Trophoblast cell (in vitro differentiated cells and primary cell): ENCODE measurements at regions not wholly inside any gene's neighbourhood (a gene's known extent, or its start where the extent isn't known, plus 50 kb on each side); places are given as distances from the start of the nearest gene placed in this dataset.

Experiments used
- DNase-seq, 2 donors: peaks; one replicate each; pipeline ENCODE4 v3.0.0-alpha.2; 2016
- H2AFZ ChIP-seq: 2 replicates; pipeline ENCODE4 v1.6.1; 2013; ENCODE audit warnings: low read length, moderate library complexity, mild to moderate bottlenecking; ENCODE audit not compliant: insufficient read depth, poor library complexity
- H2AK5ac ChIP-seq: 2 replicates; pipeline ENCODE4 v1.6.1; 2013; ENCODE audit warnings: mild to moderate bottlenecking, low read length
- H2BK120ac ChIP-seq: 2 replicates; pipeline ENCODE4 v1.6.1; 2013; ENCODE audit warnings: low read length, mild to moderate bottlenecking, moderate library complexity; ENCODE audit not compliant: insufficient read depth, poor library complexity
- H2BK12ac ChIP-seq: 2 replicates; pipeline ENCODE4 v1.6.1; 2013; ENCODE audit warnings: mild to moderate bottlenecking, low read length, moderate library complexity
- H2BK5ac ChIP-seq: 2 replicates; pipeline ENCODE4 v1.6.1; 2013; ENCODE audit warnings: low read length, low read depth, moderate library complexity, mild to moderate bottlenecking; ENCODE audit not compliant: poor library complexity
- H3K14ac ChIP-seq: 2 replicates; pipeline ENCODE4 v1.6.1; 2013; ENCODE audit warnings: mild to moderate bottlenecking, low read length
- H3K18ac ChIP-seq: 2 replicates; pipeline ENCODE4 v1.6.1; 2013; ENCODE audit warnings: mild to moderate bottlenecking, low read length
- H3K23ac ChIP-seq: 2 replicates; pipeline ENCODE4 v1.6.1; 2013; ENCODE audit warnings: low read length
- H3K27ac ChIP-seq: 2 replicates; pipeline ENCODE4 v1.5.1; 2013; ENCODE audit warnings: low read depth, mild to moderate bottlenecking, inconsistent platforms, low read length, moderate library complexity
- H3K27me3 ChIP-seq: 2 replicates; pipeline ENCODE4 v1.6.1; 2013; ENCODE audit warnings: inconsistent platforms, mild to moderate bottlenecking, low read length, moderate library complexity; ENCODE audit not compliant: insufficient read depth
- H3K36me3 ChIP-seq, 2 experiments: 1 replicate in 1 of 2; 2 replicates in 1 of 2; pipeline ENCODE4 v1.6.1; 2013; ENCODE audit warnings: low read length in 2 of 2, mild to moderate bottlenecking in 2 of 2, moderate library complexity in 1 of 2; ENCODE audit not compliant: insufficient read depth in 2 of 2, control insufficient read depth in 1 of 2
- H3K4ac ChIP-seq: 2 replicates; pipeline ENCODE4 v1.6.1; 2013; ENCODE audit warnings: low read depth, mild to moderate bottlenecking, low read length, moderate library complexity
- H3K4me1 ChIP-seq, 2 experiments: 1 replicate in 1 of 2; 2 replicates in 1 of 2; pipeline ENCODE4 v1.6.1; 2013; ENCODE audit warnings: low read length in 2 of 2, mild to moderate bottlenecking in 2 of 2, moderate library complexity in 1 of 2; ENCODE audit not compliant: insufficient read depth in 2 of 2, control insufficient read depth in 1 of 2
- H3K4me2 ChIP-seq: 2 replicates; pipeline ENCODE4 v1.6.1; 2013; ENCODE audit warnings: inconsistent platforms, mild to moderate bottlenecking, low read length, moderate library complexity
- H3K4me3 ChIP-seq: 2 replicates; pipeline ENCODE4 v1.5.1; 2013; ENCODE audit warnings: mild to moderate bottlenecking, low read depth, low read length, inconsistent platforms
- H3K79me1 ChIP-seq: one replicate; pipeline ENCODE4 v1.6.1; 2013; ENCODE audit warnings: low read length
- H3K79me2 ChIP-seq: 2 replicates; pipeline ENCODE4 v1.6.1; 2013; ENCODE audit warnings: low read length, mild to moderate bottlenecking; ENCODE audit not compliant: control insufficient read depth, insufficient read depth, poor library complexity
- H3K9ac ChIP-seq: 2 replicates; pipeline ENCODE4 v1.6.1; 2013; ENCODE audit warnings: mild to moderate bottlenecking, low read length
- H3K9me3 ChIP-seq: 2 replicates; pipeline ENCODE4 v1.6.1; 2013; ENCODE audit warnings: low read depth, mild to moderate bottlenecking, control low read depth, inconsistent platforms, low read length; ENCODE audit not compliant: insufficient read depth
- H4K12ac ChIP-seq: 2 replicates; pipeline ENCODE4 v1.6.1; 2013; ENCODE audit warnings: low read depth, mild to moderate bottlenecking, low read length, moderate library complexity
- H4K8ac ChIP-seq: 2 replicates; pipeline ENCODE4 v1.6.1; 2013; ENCODE audit warnings: low read depth, mild to moderate bottlenecking, low read length, moderate library complexity
- H4K91ac ChIP-seq: one replicate; pipeline ENCODE4 v1.6.1; 2013; ENCODE audit warnings: low read depth, mild to moderate bottlenecking, low read length, moderate library complexity
- WGBS: extraction: QIAGEN DNeasy Blood & Tissue Kit; methylation state at CpG from one replicate; pipeline ENCODE4 v1.1.7; 2013; ENCODE audit warnings: missing lambda C conversion rate; ENCODE audit not compliant: insufficient read length, insufficient coverage; ENCODE audit errors: extremely low coverage; 5-methylcytosine and 5-hydroxymethylcytosine counted together

GRCh38 chr2:104787298-104788065 is 66.4 kb upstream of the POU3F3 start:
- Histone ChIP-seq H3K9ac (no peak overlapping the region), H4K8ac (no peak overlapping the region), H3K27ac (no peak overlapping the region), H2AK5ac (no peak overlapping the region), H4K12ac (no peak overlapping the region), H3K4me1 (no peaks in the 10 kb centered on the region), H2AFZ (no peak overlapping the region), H2BK5ac (no peak overlapping the region), H3K4me3 (no peak overlapping the region), H3K23ac (no peak overlapping the region), H4K91ac (no peak overlapping the region), H2BK120ac (no peak overlapping the region), H3K79me2 (no peaks in the 10 kb centered on the region), H3K14ac (no peak overlapping the region), H3K4me2 (no peak overlapping the region), H3K18ac (no peak overlapping the region), H3K27me3 (no peaks in the 10 kb centered on the region), H3K79me1 (no peaks in the 10 kb centered on the region), H3K4ac (no peak overlapping the region), H2BK12ac (no peak overlapping the region), H3K9me3 (no peaks in the 10 kb centered on the region), H3K36me3 (no peaks in the 10 kb centered on the region)
- WGBS: no CpG with 5 or more reads among the region's 8 CpGs
- DNase-seq: no peak

DNA sequence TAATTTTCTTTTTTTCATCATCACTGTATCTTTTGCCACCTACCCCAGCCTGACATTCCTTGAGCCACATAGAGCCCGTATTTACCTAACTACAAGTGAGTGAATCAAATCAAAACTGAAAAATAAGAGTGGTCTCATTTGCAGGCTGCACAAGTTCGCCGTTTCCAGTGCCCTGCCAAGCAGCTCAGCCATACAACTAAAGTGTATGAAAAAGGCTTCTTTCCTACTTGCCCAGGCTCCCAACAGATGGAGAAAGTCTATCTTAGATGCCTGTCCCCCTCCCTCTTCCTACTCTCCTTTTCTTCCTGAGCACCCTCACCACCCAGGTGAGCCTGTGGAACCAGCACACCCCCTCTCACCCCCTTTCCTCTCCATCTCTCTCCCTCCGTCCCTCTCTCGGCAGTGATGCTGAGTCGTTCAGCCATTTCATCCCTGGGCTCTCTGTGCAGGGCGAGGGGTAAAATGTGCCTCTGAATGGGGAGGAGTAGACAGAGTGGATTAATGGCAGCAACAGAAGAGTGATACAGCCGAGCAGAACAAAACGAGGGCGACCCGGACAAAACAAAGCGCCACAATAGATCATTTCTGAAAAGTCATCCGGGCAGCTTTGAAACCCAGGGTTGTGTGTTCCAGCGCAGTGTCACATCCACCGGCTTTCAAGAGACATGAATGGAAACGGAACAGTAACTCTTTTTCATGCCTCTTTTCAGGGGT is 65.0 kb upstream of the POU3F3 start:
- Histone ChIP-seq H4K8ac (no peak overlapping the region), H4K91ac (no peak overlapping the region)
- no CpG with 5 or more reads among the region's 16 CpGs for WGBS

DNA sequence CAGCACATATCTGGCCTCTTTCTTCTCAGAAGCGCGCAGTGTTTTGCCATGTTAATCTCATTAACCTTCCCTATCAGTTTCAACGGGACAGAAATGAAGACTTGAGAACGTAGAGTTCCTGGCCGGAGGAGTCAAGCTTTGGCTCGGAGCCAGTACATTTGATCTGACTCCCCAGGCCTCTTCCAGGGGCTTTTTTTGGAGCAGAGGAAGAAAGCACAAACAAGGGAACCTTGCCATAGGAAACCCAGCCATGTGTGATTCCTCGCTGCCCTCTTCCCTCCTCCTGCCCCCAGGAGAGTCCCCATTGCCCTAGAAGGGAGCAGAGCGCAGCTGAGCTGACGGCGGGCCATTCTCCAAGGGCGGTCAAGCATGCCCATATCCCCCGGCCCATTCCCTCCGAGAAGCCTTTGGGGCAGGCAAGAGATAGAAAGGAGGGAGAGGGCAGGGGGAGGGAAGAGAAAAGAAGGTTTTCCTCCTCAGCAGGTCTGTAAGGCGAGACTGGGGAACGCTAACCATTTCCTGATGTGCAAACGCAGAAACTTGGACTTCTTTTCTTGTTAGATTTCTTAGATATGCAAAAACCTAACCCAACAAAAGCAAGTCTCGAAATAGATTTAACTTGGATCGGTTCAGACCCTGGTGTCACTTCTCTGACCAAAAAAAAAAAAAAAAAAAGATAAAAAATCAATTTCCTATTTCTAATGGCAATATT is 63.7 kb upstream of the POU3F3 start:
- Histone ChIP-seq H4K8ac (no peak overlapping the region), H2BK12ac (no peak overlapping the region), H2AFZ (no peak overlapping the region), H3K4ac (no peak overlapping the region), H3K9ac (peak overlapping the region; percentile 52), H3K79me1 (no peaks in the 10 kb centered on the region), H3K14ac (no peak overlapping the region), H3K18ac (no peak overlapping the region), H2BK5ac (no peak overlapping the region), H3K79me2 (no peaks in the 10 kb centered on the region), H4K12ac (no peak overlapping the region), H3K36me3 (no peaks in the 10 kb centered on the region), H3K9me3 (no peaks in the 10 kb centered on the region), H3K4me1 (peaks cover 0 to 2% of the 10 kb centered on the region in 2 experiments), H3K4me3 (no peak overlapping the region), H3K4me2 (no peak overlapping the region), H2AK5ac (no peak overlapping the region), H3K27ac (no peak overlapping the region), H3K27me3 (no peaks in the 10 kb centered on the region), H4K91ac (no peak overlapping the region), H3K23ac (no peak overlapping the region), H2BK120ac (no peak overlapping the region)
- no CpG with 5 or more reads among the region's 18 CpGs for WGBS
- DNase-seq: no peak

More for the DNA sequence above, 65.0 kb upstream of the POU3F3 start:
- Histone ChIP-seq H3K9ac (no peak overlapping the region), H4K12ac (no peak overlapping the region), H3K9me3 (no peaks in the 10 kb centered on the region), H3K18ac (no peak overlapping the region), H3K27ac (no peak overlapping the region), H3K4me3 (no peak overlapping the region), H2AK5ac (no peak overlapping the region), H3K79me1 (no peaks in the 10 kb centered on the region), H2AFZ (no peak overlapping the region), H3K4me1 (no peaks in the 10 kb centered on the region), H2BK120ac (no peak overlapping the region), H3K79me2 (no peaks in the 10 kb centered on the region), H3K23ac (no peak overlapping the region), H3K14ac (no peak overlapping the region), H3K36me3 (no peaks in the 10 kb centered on the region), H2BK12ac (no peak overlapping the region), H3K4me2 (no peak overlapping the region), H3K4ac (no peak overlapping the region), H2BK5ac (no peak overlapping the region), H3K27me3 (no peaks in the 10 kb centered on the region)
- DNase-seq: no peak

DNA sequence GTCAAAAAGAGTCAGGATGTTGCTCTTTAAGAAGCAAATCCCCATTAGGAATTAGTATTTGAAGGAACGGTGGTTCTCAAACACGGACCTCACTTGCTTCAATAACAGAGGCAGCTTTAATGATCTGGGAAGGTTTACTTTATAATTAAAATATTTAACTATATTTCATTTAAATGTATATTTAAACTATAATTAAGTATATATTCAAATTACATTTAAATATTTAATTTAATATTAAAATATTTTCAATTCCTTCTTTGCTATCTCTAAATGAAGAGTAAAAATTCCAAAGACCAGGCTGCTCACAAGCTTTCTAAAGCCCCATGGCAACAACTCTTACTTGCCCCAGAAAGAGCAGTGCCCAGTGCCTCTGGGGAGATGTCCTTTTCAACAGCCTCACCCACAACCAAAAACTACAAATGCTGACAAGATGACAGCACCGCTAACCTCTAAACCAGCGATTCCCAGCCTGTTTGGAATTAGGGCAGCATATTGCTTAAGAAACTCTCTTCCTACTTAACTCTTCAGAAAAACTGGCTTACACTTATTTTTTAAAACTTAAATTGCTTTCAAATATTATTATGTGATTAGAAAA is 62.9 kb upstream of the POU3F3 start:
- H3K23ac ChIP-seq: no peak overlapping the region
- H3K27me3 ChIP-seq: no peaks in the 10 kb centered on the region
- DNase-seq: no peak
- H4K91ac ChIP-seq: no peak overlapping the region
- H3K4me1 ChIP-seq: peaks cover 0 to 3% of the 10 kb centered on the region in 2 experiments
- no peak overlapping the region for H3K14ac ChIP-seq
- no CpG with 5 or more reads among the region's 4 CpGs for WGBS
- H3K36me3 ChIP-seq: no peaks in the 10 kb centered on the region
- no peak overlapping the region for H3K27ac ChIP-seq
- H3K4me2 ChIP-seq: no peak overlapping the region
- no peak overlapping the region for H2BK5ac ChIP-seq
- H3K4ac ChIP-seq: no peak overlapping the region
- no peaks in the 10 kb centered on the region for H3K9me3 ChIP-seq
- no peaks in the 10 kb centered on the region for H3K79me2 ChIP-seq
- H4K8ac ChIP-seq: no peak overlapping the region
- H3K79me1 ChIP-seq: no peaks in the 10 kb centered on the region
- H3K4me3 ChIP-seq: no peak overlapping the region
- no peak overlapping the region for H2BK12ac ChIP-seq
- no peak overlapping the region for H4K12ac ChIP-seq
- H3K9ac ChIP-seq: no peak overlapping the region
- H2AFZ ChIP-seq: no peak overlapping the region
- no peak overlapping the region for H2AK5ac ChIP-seq
- no peak overlapping the region for H3K18ac ChIP-seq
- H2BK120ac ChIP-seq: no peak overlapping the region
